ENCODE measurements at regions not wholly inside any gene's neighbourhood (a gene's known extent, or its start where the extent isn't known, plus 50 kb on each side); places are given as distances from the start of the nearest gene placed in this dataset.
"Not testable (repeated sequence)": the region's sequence is repeated elsewhere in the genome, so short reads cannot be mapped to it uniquely, and the experiment has no call there.

- H4K20me1 ChIP-seq (ENCODE audit: control insufficient read depth, extremely low read depth, insufficient read depth, low read length), result no peaks in the 10 kb centered on the region
- no peak for FAIRE-seq
- H3K9me3 ChIP-seq (ENCODE audit: control insufficient read depth, low read depth, low read length), result no peaks in the 10 kb centered on the region
- no peaks in the 10 kb centered on the region for H3K9me1 ChIP-seq (ENCODE audit: control insufficient read depth, extremely low read depth, insufficient read depth, low read length)
- TF ChIP-seq CTCF (optimal IDR thresholded peaks at IDR 0.05 in 1 of 3, IDR thresholded peaks at IDR 0.05 in 1 of 3, conservative IDR thresholded peaks at IDR 0.05 in 1 of 3; ENCODE audit: extremely low read depth in 1 of 3, insufficient read depth in 2 of 3, low read length in 3 of 3) (no peak), EZH2 (IDR thresholded peaks at IDR 0.05; ENCODE audit: low read length) (no peak)
- H2AFZ ChIP-seq (ENCODE audit: control insufficient read depth, low read length), result no peak overlapping the region
- H3K79me2 ChIP-seq (ENCODE audit: control insufficient read depth, insufficient read depth, low read length), result no peaks in the 10 kb centered on the region
- no peak overlapping the region for H3K4me2 ChIP-seq (ENCODE audit: control insufficient read depth, extremely low read depth, insufficient read depth, low read depth, low read length)
- H3K27ac ChIP-seq (ENCODE audit: control insufficient read depth, insufficient read depth, low read length), result no peak overlapping the region
- H3K36me3 ChIP-seq (ENCODE audit: control insufficient read depth in 2 of 2, extremely low read depth in 1 of 2, insufficient read depth in 2 of 2, low read length in 2 of 2), result no peaks in the 10 kb centered on the region
- no peak overlapping the region for H3K9ac ChIP-seq (ENCODE audit: control insufficient read depth, extremely low read depth, insufficient read depth, low read length)
- no peak for DNase-seq (ENCODE audit: low read depth, low spot score)
- H3K4me1 ChIP-seq (ENCODE audit: control insufficient read depth, extremely low read depth, insufficient read depth, low read length), result no peaks in the 10 kb centered on the region
- no peak overlapping the region for H3K4me3 ChIP-seq (ENCODE audit: control insufficient read depth in 2 of 3, extremely low read depth in 1 of 3, insufficient read depth in 2 of 3, low read depth in 1 of 3, low read length in 3 of 3)
- dilution Hi-C loops (cut with MboI; ENCODE audit: extremely low pct_ligation_motif_present, low sequenced_read_pairs), result no loop called here
- H3K27me3 ChIP-seq (ENCODE audit: control insufficient read depth, extremely low read depth, insufficient read depth, low read length), result no peaks in the 10 kb centered on the region
Measured at GRCh38 chr13:70747262-70747661, 639.0 kb upstream of the KLHL1 start.

GRCh38 chr13:70746469-70746868 is 638.2 kb upstream of the KLHL1 start:
- H3K27me3 ChIP-seq (ENCODE audit: control insufficient read depth, extremely low read depth, insufficient read depth, low read length); H3K27ac ChIP-seq (ENCODE audit: control insufficient read depth, insufficient read depth, low read length); H4K20me1 ChIP-seq (ENCODE audit: control insufficient read depth, extremely low read depth, insufficient read depth, low read length); H3K9me3 ChIP-seq (ENCODE audit: control insufficient read depth, low read depth, low read length); H3K79me2 ChIP-seq (ENCODE audit: control insufficient read depth, insufficient read depth, low read length); DNase-seq (ENCODE audit: low read depth, low spot score); H3K9ac ChIP-seq (ENCODE audit: control insufficient read depth, extremely low read depth, insufficient read depth, low read length); H3K9me1 ChIP-seq (ENCODE audit: control insufficient read depth, extremely low read depth, insufficient read depth, low read length); FAIRE-seq; H2AFZ ChIP-seq (ENCODE audit: control insufficient read depth, low read length); H3K4me1 ChIP-seq (ENCODE audit: control insufficient read depth, extremely low read depth, insufficient read depth, low read length); dilution Hi-C loops (cut with MboI; ENCODE audit: extremely low pct_ligation_motif_present, low sequenced_read_pairs); H3K4me3 ChIP-seq (ENCODE audit: control insufficient read depth in 2 of 3, extremely low read depth in 1 of 3, insufficient read depth in 2 of 3, low read depth in 1 of 3, low read length in 3 of 3); H3K36me3 ChIP-seq (ENCODE audit: control insufficient read depth in 2 of 2, extremely low read depth in 1 of 2, insufficient read depth in 2 of 2, low read length in 2 of 2); H3K4me2 ChIP-seq (ENCODE audit: control insufficient read depth, extremely low read depth, insufficient read depth, low read depth, low read length): not testable (repeated sequence)

- FAIRE-seq (no peak), DNase-seq (ENCODE audit: low read depth, low spot score) (no peak)
- no peaks in the 10 kb centered on the region for H3K36me3 ChIP-seq (ENCODE audit: control insufficient read depth in 2 of 2, extremely low read depth in 1 of 2, insufficient read depth in 2 of 2, low read length in 2 of 2)
- H3K27ac ChIP-seq (ENCODE audit: control insufficient read depth, insufficient read depth, low read length), result no peak overlapping the region
- H3K9ac ChIP-seq (ENCODE audit: control insufficient read depth, extremely low read depth, insufficient read depth, low read length), result no peak overlapping the region
- TF ChIP-seq EZH2 (IDR thresholded peaks at IDR 0.05; ENCODE audit: low read length) (no peak), CTCF (optimal IDR thresholded peaks at IDR 0.05 in 1 of 3, IDR thresholded peaks at IDR 0.05 in 1 of 3, conservative IDR thresholded peaks at IDR 0.05 in 1 of 3; ENCODE audit: extremely low read depth in 1 of 3, insufficient read depth in 2 of 3, low read length in 3 of 3) (no peak)
- H3K4me1 ChIP-seq (ENCODE audit: control insufficient read depth, extremely low read depth, insufficient read depth, low read length), result no peaks in the 10 kb centered on the region
- no peaks in the 10 kb centered on the region for H3K9me3 ChIP-seq (ENCODE audit: control insufficient read depth, low read depth, low read length)
- H3K79me2 ChIP-seq (ENCODE audit: control insufficient read depth, insufficient read depth, low read length), result no peaks in the 10 kb centered on the region
- no peaks in the 10 kb centered on the region for H3K27me3 ChIP-seq (ENCODE audit: control insufficient read depth, extremely low read depth, insufficient read depth, low read length)
- H2AFZ ChIP-seq (ENCODE audit: control insufficient read depth, low read length), result no peak overlapping the region
- H4K20me1 ChIP-seq (ENCODE audit: control insufficient read depth, extremely low read depth, insufficient read depth, low read length), result no peaks in the 10 kb centered on the region
- H3K4me2 ChIP-seq (ENCODE audit: control insufficient read depth, extremely low read depth, insufficient read depth, low read depth, low read length), result no peak overlapping the region
- no peak overlapping the region for H3K4me3 ChIP-seq (ENCODE audit: control insufficient read depth in 2 of 3, extremely low read depth in 1 of 3, insufficient read depth in 2 of 3, low read depth in 1 of 3, low read length in 3 of 3)
- dilution Hi-C loops (cut with MboI; ENCODE audit: extremely low pct_ligation_motif_present, low sequenced_read_pairs), result no loop called here
- H3K9me1 ChIP-seq (ENCODE audit: control insufficient read depth, extremely low read depth, insufficient read depth, low read length), result no peaks in the 10 kb centered on the region
Measured at GRCh38 chr13:70736622-70737317, 628.5 kb upstream of the KLHL1 start.
